ENCODE measurements at regions not wholly inside any gene's neighbourhood (a gene's known extent, or its start where the extent isn't known, plus 50 kb on each side); places are given as distances from the start of the nearest gene placed in this dataset.

GRCh38 chr2:40544072-40544471 lies 92.2 kb upstream of the SLC8A1 start:
- 87 to 94% methylated on average over 3 of the region's 3 CpGs for WGBS, 2 donors
- intact Hi-C loops (cut with DNase I), result no loop called here

GRCh38 chr2:40545645-40546044 lies 93.8 kb upstream of the SLC8A1 start:
- WGBS, 2 donors, result 70 to 72% methylated on average over 4 of the region's 4 CpGs
- no peak overlapping the region for H3K4me3 ChIP-seq
- H3K9me3 ChIP-seq, result no peaks in the 10 kb centered on the region
- no peak overlapping the region for H3K27ac ChIP-seq
- ATAC-seq, result no peak
- no peak for DNase-seq
- intact Hi-C loops (cut with DNase I), result no loop called here
- TF ChIP-seq CTCF (IDR thresholded peaks at IDR 0.05), result no peak
- H3K27me3 ChIP-seq, result no peaks in the 10 kb centered on the region
- no peaks in the 10 kb centered on the region for H3K36me3 ChIP-seq
- H3K4me1 ChIP-seq, result peaks cover 0 to 9% (median 0%) of the 10 kb centered on the region in 9 donors

More at GRCh38 chr2:40544072-40544471, 92.2 kb upstream of the SLC8A1 start:
- Histone ChIP-seq H3K27ac (no peak overlapping the region), H3K4me3 (no peak overlapping the region), H3K4me1 (peaks cover 0 to 6% (median 0%) of the 10 kb centered on the region in 9 donors), H3K9me3 (no peaks in the 10 kb centered on the region), H3K36me3 (no peaks in the 10 kb centered on the region), H3K27me3 (no peaks in the 10 kb centered on the region)
- DNase-seq, result no peak
- ATAC-seq, result no peak
- no peak for TF ChIP-seq CTCF (IDR thresholded peaks at IDR 0.05)

- DNase-seq (no peak), ATAC-seq (no peak)
- Histone ChIP-seq H3K9me3 (no peaks in the 10 kb centered on the region), H3K27ac (no peak overlapping the region), H3K27me3 (no peaks in the 10 kb centered on the region), H3K4me3 (no peak overlapping the region), H3K4me1 (peaks cover 0 to 7% (median 0%) of the 10 kb centered on the region in 9 donors), H3K36me3 (no peaks in the 10 kb centered on the region)
- intact Hi-C loops (cut with DNase I), result no loop called here
- TF ChIP-seq CTCF (IDR thresholded peaks at IDR 0.05), result no peak
- WGBS, 2 donors, result 75 to 80% methylated on average over 8 of the region's 8 CpGs
Measured at GRCh38 chr2:40546439-40547191, 94.7 kb upstream of the SLC8A1 start.

- Histone ChIP-seq H3K27me3 (no peaks in the 10 kb centered on the region), H3K27ac (no peak overlapping the region), H3K36me3 (no peaks in the 10 kb centered on the region), H3K4me3 (no peak overlapping the region), H3K4me1 (peaks cover 0 to 7% (median 0%) of the 10 kb centered on the region in 9 donors), H3K9me3 (no peaks in the 10 kb centered on the region)
- 96 to 100% methylated on average over 1 of the region's 1 CpG for WGBS, 2 donors
- ATAC-seq (no peak), DNase-seq (no peak)
- TF ChIP-seq CTCF (IDR thresholded peaks at IDR 0.05), result no peak
- intact Hi-C loops (cut with DNase I), result no loop called here
Measured at GRCh38 chr2:40548521-40548920, 96.6 kb upstream of the SLC8A1 start.

All from heart right ventricle (tissue), 16 donors.